OCI-LY7 (cell line): ENCODE measurements at regions not wholly inside any gene's neighbourhood (a gene's known extent, or its start where the extent isn't known, plus 50 kb on each side); places are given as distances from the start of the nearest gene placed in this dataset.

Experiments
- BruUV-seq: library from RNA; stranded (reverse); fragments of 400-500 nt; replicated peaks from 2 replicates; lab custom pipeline; 2021; lab: Mats Ljungman, UMichigan
- CTCF ChIA-PET: fragments of 300-600 bp; sonication (Branson Sonifier 250); formaldehyde crosslinking; loops from one replicate; lab custom pipeline; 2022; ENCODE audit warnings: antibody characterized with exemption; ENCODE audit not compliant: unreplicated experiment; lab: Charles Lee
- POLR2A ChIA-PET: fragments of 300-600 bp; sonication (Branson Sonifier 250); formaldehyde crosslinking; loops from one replicate; lab custom pipeline; 2022; ENCODE audit warnings: antibody characterized with exemption; lab: Charles Lee
- DNase-seq: peaks from one replicate; pipeline ENCODE4 v3.0.0-alpha.2; 2015; ENCODE audit warnings: low spot score
- H2AFZ ChIP-seq: fragments of 200-600 bp; sonication (generic), shearing (Covaris generic); 2 replicates; pipeline ENCODE4 v1.6.1; 2014; ENCODE audit warnings: mild to moderate bottlenecking, antibody characterized with exemption, low read length, moderate library complexity
- H3K27ac ChIP-seq: fragments of 200-600 bp; sonication (generic); 2 replicates; pipeline ENCODE4 v1.5.1; 2014; ENCODE audit warnings: mixed run types, low read depth, mild to moderate bottlenecking, moderate library complexity, low read length, inconsistent platforms; ENCODE audit not compliant: poor library complexity, severe bottlenecking
- H3K36me3 ChIP-seq: fragments of 200-600 bp; sonication (generic); 2 replicates; pipeline ENCODE4 v1.6.1; 2014; ENCODE audit warnings: mild to moderate bottlenecking, antibody characterized with exemption, low read length, moderate library complexity, mixed read lengths; ENCODE audit not compliant: insufficient read depth
- H3K4me1 ChIP-seq: fragments of 200-600 bp; sonication (generic); 2 replicates; pipeline ENCODE4 v1.5.1; 2014; ENCODE audit warnings: mild to moderate bottlenecking, low read length; ENCODE audit not compliant: insufficient read depth, poor library complexity, severe bottlenecking
- H3K4me2 ChIP-seq: fragments of 200-600 bp; sonication (generic); 2 replicates; pipeline ENCODE4 v1.6.1; 2014; ENCODE audit warnings: mild to moderate bottlenecking, low read length
- H3K4me3 ChIP-seq: fragments of 200-600 bp; sonication (generic); 2 replicates; pipeline ENCODE4 v1.5.1; 2014; ENCODE audit warnings: mild to moderate bottlenecking, low read depth, low read length; ENCODE audit not compliant: poor library complexity, severe bottlenecking
- H3K79me2 ChIP-seq: fragments of 200-600 bp; sonication (generic); 2 replicates; pipeline ENCODE4 v1.6.1; 2016; ENCODE audit warnings: low read depth, mild to moderate bottlenecking, low read length, moderate library complexity, mixed read lengths; ENCODE audit not compliant: insufficient read depth
- H3K9me2 ChIP-seq: fragments of 200-600 bp; sonication (generic); 2 replicates; pipeline ENCODE4 v1.6.1; 2016; ENCODE audit warnings: mild to moderate bottlenecking, low read length, mixed read lengths; ENCODE audit not compliant: insufficient read depth
- H3K9me3 ChIP-seq: fragments of 200-600 bp; sonication (generic); 2 replicates; pipeline ENCODE4 v1.6.1; 2014; ENCODE audit warnings: mild to moderate bottlenecking, mixed run types, low read length, mixed read lengths
- H4K20me1 ChIP-seq: fragments of 200-600 bp; sonication (generic); 2 replicates; pipeline ENCODE4 v1.6.1; 2014; ENCODE audit warnings: mild to moderate bottlenecking, antibody characterized with exemption, low read length, moderate library complexity, mixed read lengths; ENCODE audit not compliant: insufficient read depth
- CTCF ChIP-seq: fragments of 200-600 bp; sonication (generic); conservative IDR thresholded peaks from 2 replicates; pipeline ENCODE4 v1.5.1; 2014; ENCODE audit warnings: mild to moderate bottlenecking, antibody characterized with exemption, low read length, moderate library complexity, mixed read lengths
- EZH2phosphoT487 ChIP-seq: fragments of 200-600 bp; sonication (generic); IDR thresholded peaks from 2 replicates; pipeline ENCODE4 v1.6.1; 2018; ENCODE audit warnings: low read depth, borderline replicate concordance, mild to moderate bottlenecking, mixed run types, antibody characterized with exemption, low read length, moderate library complexity, mixed read lengths
- intact Hi-C: fragments of 100-400 bp; cut with micrococcal nuclease; formaldehyde crosslinking; loops from one replicate; pipeline ENCODE4 v1.10.0; 2022; ENCODE audit not compliant: unreplicated experiment

GRCh38 chr2:187102381-187102780, 253.4 kb upstream of the ZSWIM2 start:
- Histone ChIP-seq H4K20me1 (no peaks in the 10 kb centered on the region), H3K9me2 (no peaks in the 10 kb centered on the region), H3K9me3 (no peaks in the 10 kb centered on the region), H3K27ac (no peak overlapping the region), H2AFZ (no peak overlapping the region), H3K36me3 (no peaks in the 10 kb centered on the region), H3K4me1 (no peaks in the 10 kb centered on the region), H3K4me2 (no peak overlapping the region), H3K79me2 (no peaks in the 10 kb centered on the region), H3K4me3 (no peak overlapping the region)
- ChIA-PET CTCF (no interaction called here), POLR2A (no interaction called here)
- no peak for DNase-seq
- intact Hi-C loops: no loop called here
- BruUV-seq: no TSS peak
- no peak for TF ChIP-seq EZH2phosphoT487
- TF ChIP-seq CTCF: no peak

GRCh38 chr2:187098154-187098553, 249.2 kb upstream of the ZSWIM2 start:
- H3K36me3 ChIP-seq: no peaks in the 10 kb centered on the region
- H2AFZ ChIP-seq: no peak overlapping the region
- no peak overlapping the region for H3K4me3 ChIP-seq
- H3K9me2 ChIP-seq: no peaks in the 10 kb centered on the region
- no peak for TF ChIP-seq EZH2phosphoT487
- no peak for TF ChIP-seq CTCF
- no peaks in the 10 kb centered on the region for H3K9me3 ChIP-seq
- intact Hi-C loops: no loop called here
- DNase-seq: no peak
- no TSS peak for BruUV-seq
- H3K27ac ChIP-seq: no peak overlapping the region
- no peak overlapping the region for H3K4me2 ChIP-seq
- POLR2A ChIA-PET: no interaction called here
- CTCF ChIA-PET: no interaction called here
- no peaks in the 10 kb centered on the region for H3K79me2 ChIP-seq
- no peaks in the 10 kb centered on the region for H4K20me1 ChIP-seq
- H3K4me1 ChIP-seq: no peaks in the 10 kb centered on the region

- CTCF ChIA-PET: no interaction called here
- H3K79me2 ChIP-seq: no peaks in the 10 kb centered on the region
- BruUV-seq: no TSS peak
Measured at GRCh38 chr2:187093771-187094412, 244.9 kb upstream of the ZSWIM2 start.

More at GRCh38 chr2:187093771-187094412, 244.9 kb upstream of the ZSWIM2 start:
- H3K4me3 ChIP-seq: no peak overlapping the region
- no peaks in the 10 kb centered on the region for H3K4me1 ChIP-seq
- intact Hi-C loops: no loop called here
- H3K36me3 ChIP-seq: no peaks in the 10 kb centered on the region
- H3K9me3 ChIP-seq: no peaks in the 10 kb centered on the region
- no peak overlapping the region for H3K4me2 ChIP-seq
- DNase-seq: no peak
- no peaks in the 10 kb centered on the region for H3K9me2 ChIP-seq
- H4K20me1 ChIP-seq: no peaks in the 10 kb centered on the region
- no peak for TF ChIP-seq CTCF
- TF ChIP-seq EZH2phosphoT487: no peak
- H3K27ac ChIP-seq: no peak overlapping the region
- POLR2A ChIA-PET: interaction anchor here (0.6 to 0.7 kb wide), 2 partner anchors 121 to 1141 kb away, joined by 3 read pairs; no protein-coding TSS in a partner anchor
- no peak overlapping the region for H2AFZ ChIP-seq
